ENCODE measurements at regions not wholly inside any gene's neighbourhood (a gene's known extent, or its start where the extent isn't known, plus 50 kb on each side); places are given as distances from the start of the nearest gene placed in this dataset.

DNA sequence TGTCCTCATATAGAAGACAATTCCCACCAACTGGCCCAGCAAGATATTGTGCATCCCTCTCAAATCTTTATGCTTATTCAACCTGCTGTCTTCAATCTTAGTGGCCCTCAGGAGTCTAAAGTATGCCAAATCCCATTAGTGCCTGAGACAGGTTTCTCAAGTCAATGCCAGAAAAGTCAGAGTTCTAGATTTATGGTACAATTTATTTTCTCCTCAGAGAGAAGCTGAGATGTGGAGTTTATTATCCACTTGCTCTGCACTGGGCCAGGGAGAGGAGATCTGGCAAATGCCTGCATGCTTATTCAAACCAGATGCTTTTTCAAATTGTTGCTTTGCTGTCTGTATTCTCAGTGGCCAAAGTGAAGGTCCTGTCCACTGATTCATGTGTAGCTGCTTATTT, 825.2 kb downstream of the METTL4 start:
- H3K36me3 Mint-ChIP-seq (ENCODE audit: low read depth, unreplicated experiment) = no peaks in the 10 kb centered on the region
- peaks cover 1% of the 10 kb centered on the region for H3K9me3 Mint-ChIP-seq (ENCODE audit: unreplicated experiment)
- H2AFZ ChIP-seq (ENCODE audit: low read depth, low read length) = no peak overlapping the region
- no peaks in the 10 kb centered on the region for H3K9me3 ChIP-seq (ENCODE audit: insufficient read depth, low read depth, low read length)
- H3K27me3 Mint-ChIP-seq (ENCODE audit: low read depth, unreplicated experiment) = peaks cover 6% of the 10 kb centered on the region
- H3K4me1 ChIP-seq (ENCODE audit: insufficient read depth, low read length) = no peaks in the 10 kb centered on the region
- no peak overlapping the region for H3K4me3 ChIP-seq (ENCODE audit: insufficient read depth, low read depth, low read length)
- no peak for FAIRE-seq
- no peak overlapping the region for H3K4me3 Mint-ChIP-seq (ENCODE audit: unreplicated experiment)
- no peaks in the 10 kb centered on the region for H3K4me1 Mint-ChIP-seq (ENCODE audit: low read depth, unreplicated experiment)
- no peak overlapping the region for H3K27ac Mint-ChIP-seq (ENCODE audit: unreplicated experiment)
- H3K36me3 ChIP-seq (ENCODE audit: insufficient read depth, low read length) = no peaks in the 10 kb centered on the region
- no peaks in the 10 kb centered on the region for H4K20me1 ChIP-seq (ENCODE audit: insufficient read depth, low read length)
- no peak overlapping the region for H3K4me2 ChIP-seq (ENCODE audit: low read length)
- H3K27me3 ChIP-seq (ENCODE audit: insufficient read depth, low read length) = no peaks in the 10 kb centered on the region
- TF ChIP-seq, protein P1, sequence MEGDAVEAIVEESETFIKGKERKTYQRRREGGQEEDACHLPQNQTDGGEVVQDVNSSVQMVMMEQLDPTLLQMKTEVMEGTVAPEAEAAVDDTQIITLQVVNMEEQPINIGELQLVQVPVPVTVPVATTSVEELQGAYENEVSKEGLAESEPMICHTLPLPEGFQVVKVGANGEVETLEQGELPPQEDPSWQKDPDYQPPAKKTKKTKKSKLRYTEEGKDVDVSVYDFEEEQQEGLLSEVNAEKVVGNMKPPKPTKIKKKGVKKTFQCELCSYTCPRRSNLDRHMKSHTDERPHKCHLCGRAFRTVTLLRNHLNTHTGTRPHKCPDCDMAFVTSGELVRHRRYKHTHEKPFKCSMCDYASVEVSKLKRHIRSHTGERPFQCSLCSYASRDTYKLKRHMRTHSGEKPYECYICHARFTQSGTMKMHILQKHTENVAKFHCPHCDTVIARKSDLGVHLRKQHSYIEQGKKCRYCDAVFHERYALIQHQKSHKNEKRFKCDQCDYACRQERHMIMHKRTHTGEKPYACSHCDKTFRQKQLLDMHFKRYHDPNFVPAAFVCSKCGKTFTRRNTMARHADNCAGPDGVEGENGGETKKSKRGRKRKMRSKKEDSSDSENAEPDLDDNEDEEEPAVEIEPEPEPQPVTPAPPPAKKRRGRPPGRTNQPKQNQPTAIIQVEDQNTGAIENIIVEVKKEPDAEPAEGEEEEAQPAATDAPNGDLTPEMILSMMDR (IDR thresholded peaks at IDR 0.05; ENCODE audit: insufficient read depth, low read depth, low read length) = no peak
- no peak for TF ChIP-seq EZH2 (IDR thresholded peaks at IDR 0.05; ENCODE audit: insufficient read depth, low read length)
- no peak for DNase-seq (ENCODE audit: low read depth)
- no peak overlapping the region for H3K9ac ChIP-seq (ENCODE audit: low read length)
- no peaks in the 10 kb centered on the region for H3K79me2 ChIP-seq (ENCODE audit: insufficient read depth, low read length)
- no peak overlapping the region for H3K27ac ChIP-seq (ENCODE audit: low read depth, low read length)

DNA sequence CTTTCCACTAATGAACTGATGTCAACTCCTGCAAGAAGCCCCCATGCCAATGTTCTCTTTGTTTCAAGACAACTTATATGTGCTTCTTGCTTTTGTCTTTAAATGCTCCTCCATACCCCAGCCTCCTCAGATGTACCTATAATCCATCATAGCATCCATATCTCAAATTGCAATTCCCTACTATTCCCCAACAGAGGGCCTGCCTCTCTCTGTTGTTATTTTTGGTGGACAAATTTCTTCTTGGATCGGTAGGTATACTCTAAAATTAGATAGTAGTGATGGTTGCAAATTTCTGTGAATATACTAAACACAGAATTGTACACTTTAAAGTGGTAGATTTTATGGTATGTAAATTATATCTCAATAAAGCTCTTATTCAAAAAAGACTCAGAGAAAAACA, 820.1 kb downstream of the METTL4 start:
- Mint-ChIP-seq H3K9me3 (ENCODE audit: unreplicated experiment) (peaks cover 1% of the 10 kb centered on the region), H3K4me3 (ENCODE audit: unreplicated experiment) (no peak overlapping the region), H3K27ac (ENCODE audit: unreplicated experiment) (no peak overlapping the region), H3K27me3 (ENCODE audit: low read depth, unreplicated experiment) (peaks cover 6% of the 10 kb centered on the region), H3K4me1 (ENCODE audit: low read depth, unreplicated experiment) (peaks cover 2% of the 10 kb centered on the region), H3K36me3 (ENCODE audit: low read depth, unreplicated experiment) (no peaks in the 10 kb centered on the region)
- no peak for DNase-seq (ENCODE audit: low read depth)
- Histone ChIP-seq H3K27me3 (ENCODE audit: insufficient read depth, low read length) (no peaks in the 10 kb centered on the region), H3K9ac (ENCODE audit: low read length) (no peak overlapping the region), H3K9me3 (ENCODE audit: insufficient read depth, low read depth, low read length) (no peaks in the 10 kb centered on the region), H3K4me2 (ENCODE audit: low read length) (no peak overlapping the region), H3K27ac (ENCODE audit: low read depth, low read length) (no peak overlapping the region), H3K36me3 (ENCODE audit: insufficient read depth, low read length) (no peaks in the 10 kb centered on the region), H2AFZ (ENCODE audit: low read depth, low read length) (no peak overlapping the region), H3K79me2 (ENCODE audit: insufficient read depth, low read length) (no peaks in the 10 kb centered on the region), H4K20me1 (ENCODE audit: insufficient read depth, low read length) (no peaks in the 10 kb centered on the region), H3K4me1 (ENCODE audit: insufficient read depth, low read length) (no peaks in the 10 kb centered on the region), H3K4me3 (ENCODE audit: insufficient read depth, low read depth, low read length) (no peak overlapping the region)
- no peak for TF ChIP-seq EZH2 (IDR thresholded peaks at IDR 0.05; ENCODE audit: insufficient read depth, low read length)
- TF ChIP-seq, protein P1 (IDR thresholded peaks at IDR 0.05; ENCODE audit: insufficient read depth, low read depth, low read length) = no peak
- no peak for FAIRE-seq

DNA sequence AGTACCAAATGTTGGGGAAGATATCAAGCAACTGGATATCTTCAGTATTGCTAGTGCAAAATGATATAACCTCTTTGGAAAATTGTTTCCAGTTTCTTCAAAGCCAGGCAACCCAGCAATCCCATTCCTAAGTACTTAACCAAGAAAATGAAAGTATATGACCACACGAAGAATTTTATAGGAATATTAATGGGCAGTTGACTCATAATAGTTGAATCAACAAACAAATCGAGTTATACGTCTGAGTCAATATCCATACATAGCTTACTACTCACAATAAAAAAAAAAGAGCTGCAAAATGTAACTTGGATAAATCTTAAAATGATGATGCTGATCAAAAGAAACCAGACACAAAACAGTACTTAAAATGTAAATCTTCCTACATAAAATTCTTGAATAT, 810.4 kb downstream of the METTL4 start:
- H3K9ac ChIP-seq (ENCODE audit: low read length) = no peak overlapping the region
- no peaks in the 10 kb centered on the region for H3K79me2 ChIP-seq (ENCODE audit: insufficient read depth, low read length)
- H3K4me1 ChIP-seq (ENCODE audit: insufficient read depth, low read length) = no peaks in the 10 kb centered on the region
- peaks cover 2% of the 10 kb centered on the region for H3K27me3 Mint-ChIP-seq (ENCODE audit: low read depth, unreplicated experiment)
- no peaks in the 10 kb centered on the region for H3K9me3 Mint-ChIP-seq (ENCODE audit: unreplicated experiment)
- H3K4me2 ChIP-seq (ENCODE audit: low read length) = no peak overlapping the region
- H4K20me1 ChIP-seq (ENCODE audit: insufficient read depth, low read length) = no peaks in the 10 kb centered on the region
- H3K36me3 Mint-ChIP-seq (ENCODE audit: low read depth, unreplicated experiment) = no peaks in the 10 kb centered on the region
- no peak overlapping the region for H3K27ac ChIP-seq (ENCODE audit: low read depth, low read length)
- no peak overlapping the region for H3K4me3 ChIP-seq (ENCODE audit: insufficient read depth, low read depth, low read length)
- TF ChIP-seq, protein P1 (IDR thresholded peaks at IDR 0.05; ENCODE audit: insufficient read depth, low read depth, low read length) = no peak
- TF ChIP-seq EZH2 (IDR thresholded peaks at IDR 0.05; ENCODE audit: insufficient read depth, low read length) = no peak
- DNase-seq (ENCODE audit: low read depth) (peak; percentile 3), FAIRE-seq (no peak)
- H3K36me3 ChIP-seq (ENCODE audit: insufficient read depth, low read length) = no peaks in the 10 kb centered on the region
- H3K27me3 ChIP-seq (ENCODE audit: insufficient read depth, low read length) = no peaks in the 10 kb centered on the region
- H2AFZ ChIP-seq (ENCODE audit: low read depth, low read length) = no peak overlapping the region
- H3K9me3 ChIP-seq (ENCODE audit: insufficient read depth, low read depth, low read length) = no peaks in the 10 kb centered on the region
- H3K4me3 Mint-ChIP-seq (ENCODE audit: unreplicated experiment) = no peak overlapping the region
- no peak overlapping the region for H3K27ac Mint-ChIP-seq (ENCODE audit: unreplicated experiment)
- H3K4me1 Mint-ChIP-seq (ENCODE audit: low read depth, unreplicated experiment) = no peaks in the 10 kb centered on the region

All from astrocyte (in vitro differentiated cells and primary cell).